ENCODE measurements at regions not wholly inside any gene's neighbourhood (a gene's known extent, or its start where the extent isn't known, plus 50 kb on each side); places are given as distances from the start of the nearest gene placed in this dataset.

- Histone ChIP-seq H4K20me1 (ENCODE audit: insufficient read depth, low read length) (no peaks in the 10 kb centered on the region), H3K9me3 (ENCODE audit: low read depth, low read length) (no peaks in the 10 kb centered on the region), H3K4me3 (ENCODE audit: insufficient read depth, low read length) (no peak overlapping the region), H3K4me2 (ENCODE audit: insufficient read depth, low read length) (peak overlapping the region; percentile 7), H3K79me2 (ENCODE audit: insufficient read depth, low read length) (no peaks in the 10 kb centered on the region), H3K36me3 (ENCODE audit: insufficient read depth, low read length) (no peaks in the 10 kb centered on the region), H3K27me3 (ENCODE audit: insufficient read depth, low read length) (no peaks in the 10 kb centered on the region), H3K27ac (ENCODE audit: low read depth, low read length) (peak overlapping the region; percentile 94), H2AFZ (ENCODE audit: low read length) (no peak overlapping the region), H3K4me1 (ENCODE audit: insufficient read depth, low read length) (peaks cover 49% of the 10 kb centered on the region)
- peak; percentile 0 for DNase-seq (ENCODE audit: insufficient read length, low spot score, missing footprints)
- no peak for TF ChIP-seq CTCF (IDR thresholded peaks at IDR 0.05; ENCODE audit: extremely low read depth, low read depth, low read length)
Observed at GRCh38 chr5:53331463-53331862, 149.0 kb upstream of the FST start.

- peak overlapping the region; percentile 94 for H3K27ac ChIP-seq (ENCODE audit: low read depth, low read length)
- DNase-seq (ENCODE audit: insufficient read length, low spot score, missing footprints), result no peak
- no peak overlapping the region for H2AFZ ChIP-seq (ENCODE audit: low read length)
- H3K9me3 ChIP-seq (ENCODE audit: low read depth, low read length), result no peaks in the 10 kb centered on the region
- H3K4me2 ChIP-seq (ENCODE audit: insufficient read depth, low read length), result peak overlapping the region; percentile 43
- H4K20me1 ChIP-seq (ENCODE audit: insufficient read depth, low read length), result no peaks in the 10 kb centered on the region
- no peak overlapping the region for H3K4me3 ChIP-seq (ENCODE audit: insufficient read depth, low read length)
- no peaks in the 10 kb centered on the region for H3K36me3 ChIP-seq (ENCODE audit: insufficient read depth, low read length)
- peaks cover 44% of the 10 kb centered on the region for H3K4me1 ChIP-seq (ENCODE audit: insufficient read depth, low read length)
- no peak for TF ChIP-seq CTCF (IDR thresholded peaks at IDR 0.05; ENCODE audit: extremely low read depth, low read depth, low read length)
- H3K27me3 ChIP-seq (ENCODE audit: insufficient read depth, low read length), result no peaks in the 10 kb centered on the region
- H3K79me2 ChIP-seq (ENCODE audit: insufficient read depth, low read length), result no peaks in the 10 kb centered on the region
Observed at GRCh38 chr5:53333160-53333559, 147.3 kb upstream of the FST start.

GRCh38 chr5:53334431-53334941 is 145.9 kb upstream of the FST start:
- no peaks in the 10 kb centered on the region for H3K79me2 ChIP-seq (ENCODE audit: insufficient read depth, low read length)
- peak overlapping the region; percentile 9 for H3K4me2 ChIP-seq (ENCODE audit: insufficient read depth, low read length)
- no peaks in the 10 kb centered on the region for H4K20me1 ChIP-seq (ENCODE audit: insufficient read depth, low read length)
- no peak for DNase-seq (ENCODE audit: insufficient read length, low spot score, missing footprints)
- no peaks in the 10 kb centered on the region for H3K36me3 ChIP-seq (ENCODE audit: insufficient read depth, low read length)
- no peaks in the 10 kb centered on the region for H3K27me3 ChIP-seq (ENCODE audit: insufficient read depth, low read length)
- no peak overlapping the region for H2AFZ ChIP-seq (ENCODE audit: low read length)
- H3K4me3 ChIP-seq (ENCODE audit: insufficient read depth, low read length), result no peak overlapping the region
- peaks cover 44% of the 10 kb centered on the region for H3K4me1 ChIP-seq (ENCODE audit: insufficient read depth, low read length)
- no peaks in the 10 kb centered on the region for H3K9me3 ChIP-seq (ENCODE audit: low read depth, low read length)
- H3K27ac ChIP-seq (ENCODE audit: low read depth, low read length), result peak overlapping the region; percentile 94
- TF ChIP-seq CTCF (IDR thresholded peaks at IDR 0.05; ENCODE audit: extremely low read depth, low read depth, low read length), result no peak

- no peaks in the 10 kb centered on the region for H3K9me3 ChIP-seq (ENCODE audit: low read depth, low read length)
- no peaks in the 10 kb centered on the region for H3K27me3 ChIP-seq (ENCODE audit: insufficient read depth, low read length)
- no peaks in the 10 kb centered on the region for H4K20me1 ChIP-seq (ENCODE audit: insufficient read depth, low read length)
- DNase-seq (ENCODE audit: insufficient read length, low spot score, missing footprints), result no peak
- TF ChIP-seq CTCF (IDR thresholded peaks at IDR 0.05; ENCODE audit: extremely low read depth, low read depth, low read length), result peak; percentile 33
- H3K4me3 ChIP-seq (ENCODE audit: insufficient read depth, low read length), result no peak overlapping the region
- peak overlapping the region; percentile 94 for H3K27ac ChIP-seq (ENCODE audit: low read depth, low read length)
- H3K4me1 ChIP-seq (ENCODE audit: insufficient read depth, low read length), result peaks cover 48% of the 10 kb centered on the region
- H3K36me3 ChIP-seq (ENCODE audit: insufficient read depth, low read length), result no peaks in the 10 kb centered on the region
- H2AFZ ChIP-seq (ENCODE audit: low read length), result peak overlapping the region; percentile 29
- H3K4me2 ChIP-seq (ENCODE audit: insufficient read depth, low read length), result peak overlapping the region; percentile 9
- no peaks in the 10 kb centered on the region for H3K79me2 ChIP-seq (ENCODE audit: insufficient read depth, low read length)
Observed at GRCh38 chr5:53335115-53335514, 145.3 kb upstream of the FST start.

Data from osteoblast (primary cell).